Sigmoid colon (tissue), 6 donors: ENCODE measurements at regions not wholly inside any gene's neighbourhood (a gene's known extent, or its start where the extent isn't known, plus 50 kb on each side); places are given as distances from the start of the nearest gene placed in this dataset.

Experiments
- DNase-seq: peaks from one replicate; pipeline ENCODE4 v3.0.0-alpha.2; 2019
- H3K27ac ChIP-seq, 4 donors: fragments of 200-600 bp; sonication (generic); one replicate each; pipeline ENCODE4 v1.5.1; 2016 to 2019; ENCODE audit warnings: mild to moderate bottlenecking in 1 of 4
- H3K27me3 ChIP-seq, 3 donors: fragments of 200-600 bp; sonication (generic); one replicate each; pipeline ENCODE4 v1.5.1; 2019; ENCODE audit warnings: mild to moderate bottlenecking in 1 of 3
- H3K36me3 ChIP-seq, 4 donors: fragments of 200-600 bp; sonication (generic); one replicate each; pipeline ENCODE4 v1.5.1; 2016 to 2019
- H3K4me1 ChIP-seq, 4 donors: fragments of 200-600 bp; sonication (generic); one replicate each; pipeline ENCODE4 v1.5.1; 2017 to 2019
- H3K4me3 ChIP-seq, 4 donors: fragments of 200-600 bp; sonication (generic); one replicate each; pipeline ENCODE4 v1.5.1; 2017 to 2019; ENCODE audit warnings: mild to moderate bottlenecking in 2 of 4, moderate library complexity in 1 of 4
- H3K9me3 ChIP-seq, 4 donors: fragments of 200-600 bp in 3 of 4; sonication (generic) in 3 of 4; one replicate each; pipeline versions ENCODE4 v1.5.1 to v1.6.1; 2013 to 2019
- CTCF ChIP-seq, 4 experiments: fragments of 450-650 bp in 3 of 4; fragments of 200-600 bp in 1 of 4; IDR thresholded peaks; one replicate each; pipeline ENCODE4 v1.5.1; 2016 to 2019; ENCODE audit warnings: antibody characterized with exemption in 4 of 4, mild to moderate bottlenecking in 3 of 4, moderate library complexity in 2 of 4
- EP300 ChIP-seq, 4 donors: sonication (generic); formaldehyde crosslinking; IDR thresholded peaks; one replicate each; pipeline ENCODE4 v1.6.1; 2017; ENCODE audit warnings: antibody characterized with exemption in 4 of 4
- POLR2A ChIP-seq, 2 donors: fragments of 450-650 bp; IDR thresholded peaks; one replicate each; pipeline ENCODE4 v1.6.1; 2016; ENCODE audit warnings: antibody characterized with exemption in 2 of 2, mild to moderate bottlenecking in 2 of 2, moderate library complexity in 2 of 2
- POLR2AphosphoS5 ChIP-seq, 4 donors: sonication (generic); formaldehyde crosslinking; IDR thresholded peaks; one replicate each; pipeline ENCODE4 v1.6.1; 2017; ENCODE audit warnings: antibody characterized with exemption in 4 of 4
- WGBS, 2 donors: extraction: QIAGEN DNeasy Blood & Tissue Kit; methylation state at CpG; one replicate each; pipeline ENCODE4 v1.1.7; 2013; 5-methylcytosine and 5-hydroxymethylcytosine counted together
- intact Hi-C: fragments of 100-400 bp; cut with DNase I; formaldehyde crosslinking; loops from one replicate; pipeline ENCODE4 v1.15.1; 2023
- small RNA-seq, 3 donors: library from RNA; depleted of rRNA; stranded (forward); fragments of <200 nt; gene quantifications; one replicate each; pipeline ENCODE3, GENCODE V24; 2016
- donor health status: healthy with polysubstance abuse.
- donor health status: healthy.

DNA sequence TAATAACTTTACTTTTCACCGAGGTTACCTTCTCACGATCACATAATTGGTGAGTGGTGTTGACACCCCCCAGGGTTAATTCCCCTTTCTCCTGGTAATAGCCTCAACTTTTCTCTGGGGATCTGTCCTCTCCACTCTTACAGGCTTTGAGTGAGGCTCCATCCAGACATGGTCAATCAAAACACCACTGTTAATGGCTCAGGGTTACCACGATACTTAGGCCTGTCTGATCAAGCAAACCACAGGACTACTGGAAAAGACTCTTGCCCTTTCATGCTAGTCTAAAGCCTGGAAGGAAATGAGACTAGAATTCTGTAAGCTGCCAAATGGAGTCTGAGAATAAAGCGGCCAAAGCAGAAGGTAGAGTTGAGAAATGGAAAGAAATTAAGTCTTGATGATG is 56.5 kb upstream of the STT3B start:
- no peak for DNase-seq
- TF ChIP-seq POLR2AphosphoS5 (IDR thresholded peaks at IDR 0.05) = no peak
- no peak for TF ChIP-seq POLR2A (IDR thresholded peaks at IDR 0.05)
- no peak for TF ChIP-seq EP300 (IDR thresholded peaks at IDR 0.05)
- no peak for TF ChIP-seq CTCF (IDR thresholded peaks at IDR 0.05)
- Histone ChIP-seq H3K9me3 (no peaks in the 10 kb centered on the region), H3K36me3 (no peaks in the 10 kb centered on the region), H3K27ac (no peak overlapping the region), H3K27me3 (no peaks in the 10 kb centered on the region), H3K4me3 (no peak overlapping the region), H3K4me1 (no peaks in the 10 kb centered on the region)
- 96 to 97% methylated on average over 4 of the region's 4 CpGs for WGBS, 2 donors
- intact Hi-C loops = no loop called here

DNA sequence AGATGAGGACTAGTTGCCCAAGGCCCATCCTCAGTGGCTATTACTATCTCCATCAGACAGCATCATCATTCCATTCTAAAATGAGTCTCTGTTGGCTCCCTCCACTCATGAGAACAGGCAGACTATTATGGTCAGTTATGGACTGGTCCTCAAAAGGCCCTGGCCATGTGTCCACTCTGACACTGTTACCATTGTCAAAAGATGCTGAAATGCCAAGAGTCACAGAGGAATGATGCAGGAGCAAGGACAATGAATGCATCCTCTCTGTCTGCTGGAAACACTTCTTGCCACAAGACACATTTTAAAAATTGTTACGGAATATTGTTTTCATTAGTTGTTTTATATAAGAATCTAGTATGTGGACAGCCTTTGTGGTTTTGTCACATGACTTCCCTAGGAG is 53.3 kb upstream of the STT3B start:
- intact Hi-C loops = no loop called here
- no peak for TF ChIP-seq POLR2AphosphoS5 (IDR thresholded peaks at IDR 0.05)
- DNase-seq = no peak

GRCh38 chr3:31481697-31482096 is 51.0 kb upstream of the STT3B start:
- intact Hi-C loops = no loop called here
- no peaks in the 10 kb centered on the region for H3K4me1 ChIP-seq
- TF ChIP-seq POLR2AphosphoS5 (IDR thresholded peaks at IDR 0.05) (no peak), POLR2A (IDR thresholded peaks at IDR 0.05) (no peak), CTCF (IDR thresholded peaks at IDR 0.05) (no peak), EP300 (IDR thresholded peaks at IDR 0.05) (no peak)
- H3K36me3 ChIP-seq = no peaks in the 10 kb centered on the region
- DNase-seq = no peak
- no peaks in the 10 kb centered on the region for H3K27me3 ChIP-seq
- H3K4me3 ChIP-seq = no peak overlapping the region
- WGBS, 2 donors = 76 to 91% methylated on average over 3 of the region's 3 CpGs
- no peak overlapping the region for H3K27ac ChIP-seq
- no peaks in the 10 kb centered on the region for H3K9me3 ChIP-seq

More for the DNA sequence above, 53.3 kb upstream of the STT3B start:
- no peaks in the 10 kb centered on the region for H3K27me3 ChIP-seq
- no peak overlapping the region for H3K4me3 ChIP-seq
- WGBS, 2 donors = 48 to 98% methylated on average over 1 of the region's 1 CpG
- no peaks in the 10 kb centered on the region for H3K4me1 ChIP-seq
- H3K36me3 ChIP-seq = no peaks in the 10 kb centered on the region
- no peaks in the 10 kb centered on the region for H3K9me3 ChIP-seq
- no peak overlapping the region for H3K27ac ChIP-seq

GRCh38 chr3:31482493-31483200 is 50.1 kb upstream of the STT3B start:
- TF ChIP-seq EP300 (IDR thresholded peaks at IDR 0.05) (no peak), CTCF (IDR thresholded peaks at IDR 0.05) (no peak), POLR2AphosphoS5 (IDR thresholded peaks at IDR 0.05) (no peak), POLR2A (IDR thresholded peaks at IDR 0.05) (no peak)
- intact Hi-C loops = no loop called here
- H3K27ac ChIP-seq = no peak overlapping the region
- no peaks in the 10 kb centered on the region for H3K9me3 ChIP-seq
- no peak overlapping the region for H3K4me3 ChIP-seq
- DNase-seq = no peak
- no peaks in the 10 kb centered on the region for H3K36me3 ChIP-seq
- 73 to 74% methylated on average over 3 of the region's 3 CpGs for WGBS, 2 donors
- no peaks in the 10 kb centered on the region for H3K27me3 ChIP-seq
- no peaks in the 10 kb centered on the region for H3K4me1 ChIP-seq

Small RNA genes in the stretch of these regions (small RNA-seq; reads per million reads assigned to genes)
- 0 reads per million in 3 donors for gene MIR466
- 0 reads per million in 3 donors for gene RNA5SP127
